GM12874 (cell line): ENCODE measurements at regions not wholly inside any gene's neighbourhood (a gene's known extent, or its start where the extent isn't known, plus 50 kb on each side); places are given as distances from the start of the nearest gene placed in this dataset.

ENCODE experiments used
- TF ChIP-seq, protein P1 (sequence below): IDR thresholded peaks from 2 replicates; pipeline ENCODE4 v1.5.1; 2011; ENCODE audit warnings: low read depth, mild to moderate bottlenecking, control low read depth, low read length, moderate library complexity; ENCODE audit not compliant: insufficient read depth

DNA sequence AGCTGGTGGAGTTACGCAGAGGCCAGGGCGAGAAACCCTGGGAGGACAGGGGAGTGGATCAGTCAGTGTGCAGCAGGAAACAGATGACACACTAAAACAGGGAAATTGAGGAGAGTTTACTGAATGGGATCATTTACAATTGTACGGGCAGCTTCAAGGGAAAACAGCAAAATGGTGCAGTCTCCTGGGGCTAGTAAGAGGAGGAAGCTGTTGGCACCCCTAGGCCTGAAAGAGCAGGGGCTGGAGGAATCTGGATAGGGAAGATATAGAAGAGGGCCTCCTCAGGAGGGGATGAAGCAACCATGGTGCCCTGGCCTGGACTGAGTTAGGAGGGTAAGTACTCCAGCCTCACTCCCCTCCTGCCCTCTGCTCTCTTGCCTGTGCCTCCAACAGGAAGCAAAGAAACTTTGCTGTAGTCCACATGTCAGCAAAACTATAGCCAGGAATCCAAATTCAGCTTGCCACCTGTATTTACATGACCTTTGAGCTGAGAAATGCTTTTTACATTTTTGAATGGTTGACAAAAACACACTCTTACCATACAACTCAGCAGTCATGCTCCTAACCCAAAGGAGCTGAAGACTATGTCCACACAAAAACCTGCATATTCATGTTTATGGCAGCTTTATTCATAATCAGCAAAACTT lies 52.3 kb upstream of the OPN4 start:
- TF ChIP-seq, protein P1, sequence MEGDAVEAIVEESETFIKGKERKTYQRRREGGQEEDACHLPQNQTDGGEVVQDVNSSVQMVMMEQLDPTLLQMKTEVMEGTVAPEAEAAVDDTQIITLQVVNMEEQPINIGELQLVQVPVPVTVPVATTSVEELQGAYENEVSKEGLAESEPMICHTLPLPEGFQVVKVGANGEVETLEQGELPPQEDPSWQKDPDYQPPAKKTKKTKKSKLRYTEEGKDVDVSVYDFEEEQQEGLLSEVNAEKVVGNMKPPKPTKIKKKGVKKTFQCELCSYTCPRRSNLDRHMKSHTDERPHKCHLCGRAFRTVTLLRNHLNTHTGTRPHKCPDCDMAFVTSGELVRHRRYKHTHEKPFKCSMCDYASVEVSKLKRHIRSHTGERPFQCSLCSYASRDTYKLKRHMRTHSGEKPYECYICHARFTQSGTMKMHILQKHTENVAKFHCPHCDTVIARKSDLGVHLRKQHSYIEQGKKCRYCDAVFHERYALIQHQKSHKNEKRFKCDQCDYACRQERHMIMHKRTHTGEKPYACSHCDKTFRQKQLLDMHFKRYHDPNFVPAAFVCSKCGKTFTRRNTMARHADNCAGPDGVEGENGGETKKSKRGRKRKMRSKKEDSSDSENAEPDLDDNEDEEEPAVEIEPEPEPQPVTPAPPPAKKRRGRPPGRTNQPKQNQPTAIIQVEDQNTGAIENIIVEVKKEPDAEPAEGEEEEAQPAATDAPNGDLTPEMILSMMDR: no peak

DNA sequence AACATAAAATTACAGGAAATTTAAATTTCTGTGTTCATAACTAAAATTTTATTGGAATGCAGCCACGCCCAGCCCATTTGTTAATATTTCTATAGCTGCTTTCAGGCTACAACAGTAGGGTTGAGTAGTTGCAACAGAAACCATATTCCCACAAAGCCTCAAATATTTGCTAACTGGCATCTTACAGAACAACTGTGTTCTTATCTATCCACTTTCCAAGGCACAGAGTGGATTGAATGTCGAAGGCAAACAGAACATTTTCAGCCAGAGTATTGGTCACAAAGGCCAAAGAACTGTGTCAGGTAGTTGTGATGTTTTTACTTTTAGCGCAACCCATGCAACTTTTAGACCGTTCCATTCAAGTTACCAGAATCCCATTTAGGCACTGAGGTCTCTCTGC lies 51.1 kb upstream of the OPN4 start:
- TF ChIP-seq, protein P1: no peak
